Epithelial cell of esophagus (primary cell): ENCODE measurements at regions not wholly inside any gene's neighbourhood (a gene's known extent, or its start where the extent isn't known, plus 50 kb on each side); places are given as distances from the start of the nearest gene placed in this dataset.

ENCODE experiments used
- DNase-seq: peaks from one replicate; pipeline ENCODE4 v3.0.0; 2010; ENCODE audit warnings: low read depth
- H3K4me3 ChIP-seq: 2 replicates; pipeline ENCODE4 v1.5.1; 2011; ENCODE audit warnings: mild to moderate bottlenecking, low read length, control low read depth
- CTCF ChIP-seq: IDR thresholded peaks from 2 replicates; pipeline ENCODE4 v1.5.1; 2011; ENCODE audit warnings: low read depth, mild to moderate bottlenecking, low read length, control low read depth, inconsistent platforms; ENCODE audit not compliant: insufficient read depth; ENCODE audit errors: missing control alignments

DNA sequence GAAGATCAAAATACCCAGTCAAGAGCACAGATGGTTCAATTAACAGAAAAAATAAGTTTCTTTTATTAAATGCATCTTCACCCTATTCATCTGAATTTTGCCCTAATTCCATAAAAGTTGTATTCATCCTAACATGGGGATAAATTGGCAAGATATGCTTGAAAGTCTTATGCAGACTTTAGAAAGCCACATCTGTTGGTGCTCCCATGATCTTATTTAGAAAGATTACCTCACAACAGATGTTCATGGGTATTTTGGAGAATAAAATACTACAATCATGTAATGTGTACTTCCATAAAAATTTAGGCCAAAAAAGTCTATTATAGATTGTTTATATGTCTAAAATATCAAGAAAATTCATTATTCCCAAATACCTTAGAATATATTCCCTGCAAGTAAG lies 510.3 kb downstream of the TECRL start:
- DNase-seq, result no peak
- TF ChIP-seq CTCF, result no peak
- H3K4me3 ChIP-seq, result no peak overlapping the region

DNA sequence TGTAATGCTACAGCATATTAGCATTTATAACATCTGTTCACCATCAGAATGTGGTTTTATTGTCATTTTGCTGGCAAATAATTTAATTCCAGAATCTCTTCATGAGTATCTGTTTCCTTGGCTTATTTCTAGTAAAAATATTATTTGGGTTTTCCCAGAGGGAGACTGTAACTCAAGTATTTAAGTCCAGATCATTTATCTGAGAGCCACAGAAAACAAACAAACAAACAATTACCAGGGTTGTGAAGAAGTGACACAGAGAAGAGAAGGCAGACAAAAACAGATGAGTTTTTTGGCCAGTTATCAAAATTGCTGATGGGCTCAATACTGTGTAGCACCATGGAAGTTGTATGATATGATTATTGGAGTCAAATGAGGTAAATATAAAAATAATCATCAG lies 515.1 kb downstream of the TECRL start:
- no peak for DNase-seq
- TF ChIP-seq CTCF, result no peak
- no peak overlapping the region for H3K4me3 ChIP-seq

DNA sequence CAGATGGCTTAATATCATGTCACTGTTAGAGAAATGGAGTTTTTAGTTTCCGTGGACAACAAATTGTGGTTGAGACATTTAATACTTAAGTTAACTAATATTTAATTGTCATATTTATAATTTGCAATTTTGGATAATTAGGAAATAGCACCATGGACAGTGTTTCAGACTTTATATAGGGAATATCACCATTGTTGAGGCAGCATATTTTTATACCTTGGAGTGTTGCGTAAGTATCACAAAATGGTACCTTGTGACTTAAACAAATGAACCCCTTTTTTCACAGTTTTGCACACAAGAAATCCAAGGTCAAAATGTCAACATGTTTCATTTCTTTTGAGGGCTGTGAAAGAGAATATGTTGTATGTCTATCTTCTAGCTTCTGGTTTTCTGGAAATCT lies 539.9 kb downstream of the TECRL start:
- DNase-seq, result no peak

GRCh38 chr4:63851496-63851895 lies 557.8 kb downstream of the TECRL start:
- no peak for TF ChIP-seq CTCF
- DNase-seq, result no peak
- H3K4me3 ChIP-seq, result no peak overlapping the region

More for the DNA sequence above, 539.9 kb downstream of the TECRL start:
- no peak for TF ChIP-seq CTCF
- H3K4me3 ChIP-seq, result no peak overlapping the region

GRCh38 chr4:63841266-63841665 lies 568.0 kb downstream of the TECRL start:
- no peak overlapping the region for H3K4me3 ChIP-seq
- no peak for DNase-seq
- TF ChIP-seq CTCF, result no peak

DNA sequence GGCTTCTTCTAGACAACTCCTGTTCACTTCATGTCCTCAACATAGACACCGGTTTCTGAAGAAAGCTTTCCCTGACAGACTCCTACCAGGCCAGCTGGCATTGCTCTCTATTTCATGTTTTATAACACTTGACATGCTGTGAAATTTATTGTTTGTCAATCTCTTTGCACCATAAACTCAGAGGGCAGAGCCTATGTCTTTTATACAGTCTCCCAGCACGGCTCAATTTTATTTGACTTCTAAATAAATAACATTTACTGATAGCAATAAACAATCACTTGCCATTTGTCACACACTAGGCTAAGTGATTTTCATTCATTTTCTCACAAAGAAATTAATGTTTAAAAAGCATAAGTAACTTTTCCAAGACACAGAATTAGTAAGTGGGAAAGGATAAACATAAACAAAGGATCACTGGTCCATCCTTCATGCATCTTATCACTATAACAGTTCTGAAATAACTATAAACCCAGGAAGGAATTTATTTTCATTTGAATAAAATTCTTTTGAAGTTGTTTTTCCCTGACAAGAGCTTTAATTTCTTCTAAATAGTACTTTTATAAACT lies 577.6 kb downstream of the TECRL start:
- no peak overlapping the region for H3K4me3 ChIP-seq
- no peak for TF ChIP-seq CTCF
- no peak for DNase-seq

DNA sequence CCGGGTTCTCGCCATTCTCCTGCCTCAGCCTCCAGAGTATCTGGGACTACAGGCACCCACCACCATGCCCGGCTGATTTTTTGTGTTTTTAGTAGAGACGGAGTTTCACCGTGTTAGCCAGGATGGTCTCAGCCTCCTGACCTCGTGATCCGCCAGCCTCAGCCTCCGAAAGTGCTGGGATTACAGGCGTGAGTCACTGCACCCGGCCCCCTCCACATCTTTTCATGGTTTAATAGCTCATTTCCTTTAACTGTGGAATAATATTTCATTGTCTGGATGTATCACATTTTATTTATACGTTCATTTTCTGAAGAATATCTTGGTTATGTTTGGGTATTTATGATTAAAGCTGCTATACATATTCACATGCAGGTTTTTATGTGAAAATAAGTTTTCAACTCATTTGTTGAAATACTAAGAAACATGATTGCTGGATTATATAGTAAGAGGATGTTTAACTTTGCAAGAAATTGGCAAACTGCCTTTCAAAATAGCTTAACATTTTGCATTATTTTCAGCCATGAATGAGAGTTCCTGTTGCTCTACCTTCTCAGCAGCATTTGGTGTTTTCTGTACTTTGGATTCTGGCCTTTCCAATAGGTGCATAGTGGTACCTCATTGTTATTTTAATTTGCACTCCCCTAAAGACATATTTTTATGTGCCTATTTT lies 591.9 kb downstream of the TECRL start:
- no peak overlapping the region for H3K4me3 ChIP-seq
- no peak for DNase-seq
- TF ChIP-seq CTCF, result no peak
